ENCODE measurements at regions not wholly inside any gene's neighbourhood (a gene's known extent, or its start where the extent isn't known, plus 50 kb on each side); places are given as distances from the start of the nearest gene placed in this dataset.

- Histone ChIP-seq H3K4me1 (replicated peaks; ENCODE audit: insufficient read depth) (no peaks in the 10 kb centered on the region), H3K9me3 (ENCODE audit: insufficient read depth, low read depth) (no peaks in the 10 kb centered on the region), H3K9me2 (ENCODE audit: insufficient read depth) (no peaks in the 10 kb centered on the region), H3K4me2 (no peak overlapping the region), H3F3A (ENCODE audit: insufficient read depth, low read depth) (no peaks in the 10 kb centered on the region), H2AFZ (no peak overlapping the region), H3K27ac (no peak overlapping the region), H3K27me3 (ENCODE audit: insufficient read depth, low read depth) (no peaks in the 10 kb centered on the region), H3K79me2 (ENCODE audit: low read depth) (no peaks in the 10 kb centered on the region), H3K36me3 (ENCODE audit: low read depth) (no peaks in the 10 kb centered on the region), H3K4me3 (no peak overlapping the region), H4K20me1 (ENCODE audit: insufficient read depth) (no peaks in the 10 kb centered on the region)
- ChIA-PET CTCF (no interaction called here), POLR2A (ENCODE audit: unreplicated experiment) (no interaction called here)
- DNase-seq = no peak
- no peak for TF ChIP-seq EZH2 (IDR thresholded peaks at IDR 0.05; ENCODE audit: low read depth)
- intact Hi-C loops (cut with micrococcal nuclease; ENCODE audit: unreplicated experiment) = no loop called here
- BruUV-seq (replicated peaks) = no TSS peak
These were observed 538.2 kb downstream of the CCDC171 start for GRCh38 chr9:16090907-16091629.

DNA sequence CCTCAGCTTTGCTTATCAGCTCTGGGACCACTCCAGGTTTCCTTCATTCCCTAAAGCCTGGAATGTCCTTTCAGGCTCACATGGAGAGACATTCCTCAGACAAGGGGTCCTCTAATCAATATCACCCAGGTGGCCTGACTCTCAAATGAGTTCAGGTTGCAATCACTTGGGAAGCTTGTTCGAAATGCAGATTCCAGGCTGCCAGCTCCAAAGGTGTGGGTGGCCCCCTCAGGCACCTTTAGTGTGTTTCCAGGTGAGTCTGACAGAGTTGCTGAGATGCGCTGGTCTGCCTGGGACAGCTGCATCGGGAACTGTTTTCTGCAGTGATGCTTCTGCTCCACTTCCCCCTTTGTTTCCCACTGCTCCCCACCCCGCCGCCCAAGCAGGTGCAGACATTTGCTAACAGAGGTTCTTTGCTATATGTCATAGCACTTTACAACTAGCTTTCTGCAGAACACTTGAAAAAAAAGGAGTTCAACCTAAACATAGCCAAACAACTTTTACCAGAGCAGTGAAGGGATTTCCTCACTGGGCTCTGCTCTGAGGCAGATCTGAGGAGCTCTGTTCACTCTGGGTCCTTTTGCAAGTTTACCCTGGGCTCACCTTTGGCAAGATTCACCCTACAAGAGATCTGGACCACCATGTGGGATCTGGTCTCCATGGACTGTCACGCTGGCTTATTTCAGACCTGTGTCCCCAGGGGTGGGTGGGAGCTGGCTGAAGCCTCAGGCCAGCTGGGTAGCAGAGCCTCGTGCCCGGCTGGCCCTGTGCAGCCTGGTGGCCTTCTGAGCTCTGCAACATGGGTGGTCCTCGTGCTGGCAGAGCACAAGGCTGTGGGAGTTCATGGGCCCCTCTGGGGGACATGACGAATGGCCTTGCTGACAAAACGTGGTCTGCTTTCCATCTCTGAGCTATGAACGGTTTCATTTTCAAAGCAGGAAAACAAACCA, 539.6 kb downstream of the CCDC171 start:
- no peaks in the 10 kb centered on the region for H3K4me1 ChIP-seq (replicated peaks; ENCODE audit: insufficient read depth)
- no peaks in the 10 kb centered on the region for H3K9me2 ChIP-seq (ENCODE audit: insufficient read depth)
- H4K20me1 ChIP-seq (ENCODE audit: insufficient read depth) = no peaks in the 10 kb centered on the region
- no peaks in the 10 kb centered on the region for H3K27me3 ChIP-seq (ENCODE audit: insufficient read depth, low read depth)
- intact Hi-C loops (cut with micrococcal nuclease; ENCODE audit: unreplicated experiment) = no loop called here
- H3K36me3 ChIP-seq (ENCODE audit: low read depth) = no peaks in the 10 kb centered on the region
- no peak overlapping the region for H3K27ac ChIP-seq
- H2AFZ ChIP-seq = no peak overlapping the region
- H3K79me2 ChIP-seq (ENCODE audit: low read depth) = no peaks in the 10 kb centered on the region
- CTCF ChIA-PET = no interaction called here
- no peaks in the 10 kb centered on the region for H3K9me3 ChIP-seq (ENCODE audit: insufficient read depth, low read depth)
- POLR2A ChIA-PET (ENCODE audit: unreplicated experiment) = no interaction called here
- no peak for DNase-seq
- TF ChIP-seq CTCF (conservative IDR thresholded peaks at IDR 0.05) (no peak), EZH2 (IDR thresholded peaks at IDR 0.05; ENCODE audit: low read depth) (no peak)
- BruUV-seq (replicated peaks) = no TSS peak
- H3K4me3 ChIP-seq = no peak overlapping the region
- no peak overlapping the region for H3K4me2 ChIP-seq
- H3F3A ChIP-seq (ENCODE audit: insufficient read depth, low read depth) = no peaks in the 10 kb centered on the region

DNA sequence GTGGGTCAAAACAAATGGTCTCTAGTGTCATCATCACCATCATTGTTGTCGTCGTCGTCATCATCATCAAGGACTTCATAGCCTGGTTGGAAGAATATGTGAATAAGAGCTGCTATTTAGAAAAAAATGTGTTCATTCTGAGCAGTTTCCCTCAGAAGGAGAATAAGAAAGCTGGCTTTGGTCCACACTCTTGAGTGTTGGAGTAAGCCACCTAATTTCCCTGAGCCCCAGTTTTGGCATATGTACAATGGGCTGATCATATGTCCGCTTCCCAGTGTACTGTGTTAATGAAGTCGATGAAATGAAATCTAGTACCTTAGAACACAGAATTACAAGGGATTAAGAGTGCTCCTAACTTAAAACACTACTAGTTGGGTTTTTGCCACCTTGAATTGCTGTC, 545.5 kb downstream of the CCDC171 start:
- Histone ChIP-seq H3K4me1 (replicated peaks; ENCODE audit: insufficient read depth) (no peaks in the 10 kb centered on the region), H3K27ac (no peak overlapping the region), H3K4me3 (no peak overlapping the region), H3K27me3 (ENCODE audit: insufficient read depth, low read depth) (no peaks in the 10 kb centered on the region), H3K9me2 (ENCODE audit: insufficient read depth) (no peaks in the 10 kb centered on the region), H3F3A (ENCODE audit: insufficient read depth, low read depth) (no peaks in the 10 kb centered on the region), H2AFZ (no peak overlapping the region), H3K36me3 (ENCODE audit: low read depth) (no peaks in the 10 kb centered on the region), H4K20me1 (ENCODE audit: insufficient read depth) (no peaks in the 10 kb centered on the region), H3K79me2 (ENCODE audit: low read depth) (no peaks in the 10 kb centered on the region), H3K9me3 (ENCODE audit: insufficient read depth, low read depth) (no peaks in the 10 kb centered on the region), H3K4me2 (no peak overlapping the region)
- CTCF ChIA-PET = no interaction called here
- POLR2A ChIA-PET (ENCODE audit: unreplicated experiment) = no interaction called here
- no peak for TF ChIP-seq CTCF (conservative IDR thresholded peaks at IDR 0.05)
- TF ChIP-seq EZH2 (IDR thresholded peaks at IDR 0.05; ENCODE audit: low read depth) = no peak
- no peak for DNase-seq
- BruUV-seq (replicated peaks) = no TSS peak
- intact Hi-C loops (cut with micrococcal nuclease; ENCODE audit: unreplicated experiment) = no loop called here
